Left ventricle myocardium inferior (tissue), 1 donor: ENCODE measurements at regions not wholly inside any gene's neighbourhood (a gene's known extent, or its start where the extent isn't known, plus 50 kb on each side); places are given as distances from the start of the nearest gene placed in this dataset.

Experiments
- DNase-seq: peaks from one replicate; pipeline ENCODE4 v3.0.0-alpha.2; 2020
- H3K27ac ChIP-seq: fragments of 200-600 bp; replicated peaks from 2 replicates; pipeline ENCODE4 v1.8.0; 2021
- H3K27me3 ChIP-seq: fragments of 200-600 bp; 2 replicates; pipeline ENCODE4 v1.8.0; 2021; ENCODE audit warnings: low read depth
- H3K36me3 ChIP-seq: fragments of 200-600 bp; 2 replicates; pipeline ENCODE4 v1.8.0; 2021
- H3K4me1 ChIP-seq: fragments of 200-600 bp; 2 replicates; pipeline ENCODE4 v1.8.0; 2021
- H3K4me3 ChIP-seq: fragments of 200-600 bp; 2 replicates; pipeline ENCODE4 v1.8.0; 2021; ENCODE audit warnings: mild to moderate bottlenecking, moderate library complexity
- H3K9me3 ChIP-seq: fragments of 200-600 bp; replicated peaks from 2 replicates; pipeline ENCODE4 v1.8.0; 2021
- CTCF ChIP-seq: fragments of 200-600 bp; IDR thresholded peaks from 2 replicates; pipeline ENCODE4 v1.8.0; 2021; ENCODE audit warnings: antibody characterized with exemption, mild to moderate bottlenecking, borderline replicate concordance
- intact Hi-C: fragments of 100-400 bp; cut with micrococcal nuclease; formaldehyde crosslinking; loops from one replicate; pipeline ENCODE4 v1.11.0; 2022
- donor health status: DM: no; HTN: yes; CAD: no; lungs with severe emphysema.

- no peak for TF ChIP-seq CTCF
- H3K4me3 ChIP-seq, result no peak overlapping the region
- H3K27me3 ChIP-seq, result peaks cover 56% of the 10 kb centered on the region
- no peaks in the 10 kb centered on the region for H3K36me3 ChIP-seq
- H3K27ac ChIP-seq, result no peak overlapping the region
- H3K9me3 ChIP-seq, result no peaks in the 10 kb centered on the region
- intact Hi-C loops, result no loop called here
- no peaks in the 10 kb centered on the region for H3K4me1 ChIP-seq
- no peak for DNase-seq
Measured at GRCh38 chr20:43824309-43825050, 90.2 kb upstream of the TOX2 start.

GRCh38 chr20:43821795-43822194 is 92.9 kb upstream of the TOX2 start:
- no peak overlapping the region for H3K4me3 ChIP-seq
- DNase-seq, result no peak
- no peaks in the 10 kb centered on the region for H3K9me3 ChIP-seq
- H3K27me3 ChIP-seq, result peaks cover 37% of the 10 kb centered on the region
- no peak for TF ChIP-seq CTCF
- H3K27ac ChIP-seq, result no peak overlapping the region
- H3K36me3 ChIP-seq, result no peaks in the 10 kb centered on the region
- intact Hi-C loops, result no loop called here
- no peaks in the 10 kb centered on the region for H3K4me1 ChIP-seq

GRCh38 chr20:43820731-43821330 is 93.8 kb upstream of the TOX2 start:
- intact Hi-C loops, result no loop called here
- H3K27me3 ChIP-seq, result peaks cover 28% of the 10 kb centered on the region
- no peak for TF ChIP-seq CTCF

GRCh38 chr20:43812216-43812615 is 85.4 kb upstream of the GTSF1L start:
- Histone ChIP-seq H3K4me3 (no peak overlapping the region), H3K4me1 (no peaks in the 10 kb centered on the region), H3K9me3 (peaks cover 36% of the 10 kb centered on the region), H3K27ac (no peak overlapping the region), H3K36me3 (no peaks in the 10 kb centered on the region), H3K27me3 (peaks cover 12% of the 10 kb centered on the region)
- intact Hi-C loops, result no loop called here
- TF ChIP-seq CTCF, result no peak
- no peak for DNase-seq

More at GRCh38 chr20:43820731-43821330, 93.8 kb upstream of the TOX2 start:
- Histone ChIP-seq H3K4me3 (no peak overlapping the region), H3K36me3 (no peaks in the 10 kb centered on the region), H3K9me3 (no peaks in the 10 kb centered on the region), H3K27ac (no peak overlapping the region), H3K4me1 (no peaks in the 10 kb centered on the region)
- no peak for DNase-seq

GRCh38 chr20:43809206-43809819 is 82.5 kb upstream of the GTSF1L start:
- H3K4me3 ChIP-seq, result no peak overlapping the region
- no peak overlapping the region for H3K27ac ChIP-seq
- DNase-seq, result no peak
- no peaks in the 10 kb centered on the region for H3K4me1 ChIP-seq
- intact Hi-C loops, result no loop called here
- H3K36me3 ChIP-seq, result no peaks in the 10 kb centered on the region
- H3K9me3 ChIP-seq, result peaks cover 57% of the 10 kb centered on the region
- H3K27me3 ChIP-seq, result peaks cover 11% of the 10 kb centered on the region
- no peak for TF ChIP-seq CTCF
